Medulla oblongata (tissue), 1 donor: ENCODE measurements at regions not wholly inside any gene's neighbourhood (a gene's known extent, or its start where the extent isn't known, plus 50 kb on each side); places are given as distances from the start of the nearest gene placed in this dataset.

Experiments
- DNase-seq: peaks from one replicate; pipeline ENCODE4 v3.0.0-alpha.2; 2015; ENCODE audit errors: extremely low spot score

DNA sequence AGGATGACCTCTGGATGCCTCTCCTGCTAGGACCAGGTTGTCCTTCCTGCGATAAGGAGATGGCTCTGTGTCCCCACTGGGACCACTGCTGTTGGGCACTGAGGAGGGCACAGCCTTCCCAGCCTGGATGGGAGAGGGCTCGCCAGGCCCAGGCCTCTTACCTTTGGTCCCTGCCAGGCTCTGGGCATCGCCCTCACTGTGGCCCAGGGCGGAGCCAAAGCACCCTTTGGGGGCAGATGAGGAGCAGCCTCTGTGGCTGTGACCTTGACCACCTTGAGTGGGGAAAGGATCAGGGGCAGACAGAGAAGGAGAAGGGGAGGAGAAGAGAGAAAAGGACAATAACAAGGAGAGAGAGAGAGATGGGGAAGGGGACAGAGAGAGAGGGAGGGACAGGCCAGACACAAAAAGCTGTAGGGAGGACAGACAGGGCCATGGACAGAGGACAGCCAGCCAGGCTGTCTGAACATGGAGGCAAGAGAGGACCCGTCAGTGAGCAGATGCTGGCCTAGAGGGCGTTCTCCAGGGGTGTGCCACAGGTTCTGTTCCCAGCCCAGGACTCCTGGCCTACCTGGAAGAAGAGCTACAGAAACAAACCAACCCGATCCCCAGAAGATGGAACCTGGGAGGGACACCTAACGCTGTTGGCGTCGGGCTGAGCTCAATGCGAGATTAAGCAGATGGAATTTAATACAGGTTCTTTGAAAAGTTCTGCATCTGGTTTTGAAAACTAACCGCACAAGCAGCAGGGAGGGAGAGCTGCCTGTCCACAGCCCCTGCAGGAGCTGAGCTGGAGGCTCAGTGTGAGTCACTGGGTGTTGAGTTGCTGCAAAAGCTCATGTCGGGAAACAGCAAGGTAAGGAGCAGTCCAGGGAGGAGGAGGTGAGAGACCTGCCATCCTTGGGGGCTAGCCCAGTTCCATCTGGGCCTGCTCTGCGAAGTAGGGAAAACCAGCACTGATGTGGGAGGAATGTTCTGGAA lies 262.1 kb downstream of the PTPRU start:
- DNase-seq, result no peak

DNA sequence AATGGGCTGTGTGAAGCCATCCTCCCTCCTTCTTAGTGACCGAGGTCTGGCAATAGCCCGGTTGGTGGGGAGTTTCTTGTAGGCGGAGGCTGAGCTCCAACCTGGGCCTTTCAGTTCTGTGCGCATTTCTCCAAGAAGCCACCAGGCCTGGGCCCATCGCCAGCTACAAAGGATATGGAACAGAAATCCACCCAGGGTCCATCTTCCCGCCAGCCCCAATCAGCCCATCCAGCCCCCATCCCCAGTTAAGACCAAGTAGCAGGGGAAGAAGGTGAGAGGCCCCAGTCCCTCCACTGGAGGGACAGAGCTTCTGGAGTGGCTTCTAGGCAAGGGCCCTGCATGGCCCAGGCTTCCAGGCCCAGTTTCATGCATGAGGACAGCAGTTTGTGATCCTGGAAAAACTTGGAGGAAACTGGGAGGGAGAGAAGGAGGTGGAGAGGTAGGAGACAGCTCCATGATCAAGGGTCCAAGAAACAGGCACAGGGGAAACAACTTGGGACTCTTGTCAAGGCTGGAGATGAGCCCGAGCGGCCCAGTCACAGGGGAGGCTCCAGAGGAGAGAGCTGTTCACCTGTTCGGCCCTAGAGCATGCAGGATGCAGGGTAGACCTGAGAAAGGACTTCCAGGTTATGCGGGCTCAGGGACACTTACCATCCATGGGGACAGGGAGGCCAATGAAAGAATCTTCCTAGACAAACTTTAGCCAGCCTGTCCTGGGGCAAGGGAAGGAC lies 261.2 kb downstream of the PTPRU start:
- no peak for DNase-seq

DNA sequence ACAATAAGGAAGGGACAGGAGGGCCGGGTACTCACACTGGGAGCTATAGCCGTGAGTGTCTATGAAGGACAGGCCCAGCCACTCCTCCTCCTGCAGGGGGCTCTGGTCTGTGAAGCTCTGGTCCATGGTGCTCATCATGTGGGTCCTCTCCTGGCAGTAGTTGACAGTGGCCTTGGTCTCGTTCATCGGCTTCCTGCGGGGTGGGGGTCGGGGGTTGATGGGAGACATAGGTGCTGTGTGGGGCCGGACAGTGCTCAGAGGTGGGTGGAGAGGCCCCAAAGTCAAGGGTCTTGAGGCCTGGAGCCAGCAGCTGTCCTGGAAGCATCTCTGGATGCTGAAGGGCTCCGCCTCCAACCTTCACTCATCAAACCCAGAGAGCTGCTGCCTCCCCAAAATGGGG lies 260.4 kb downstream of the PTPRU start:
- DNase-seq, result no peak

DNA sequence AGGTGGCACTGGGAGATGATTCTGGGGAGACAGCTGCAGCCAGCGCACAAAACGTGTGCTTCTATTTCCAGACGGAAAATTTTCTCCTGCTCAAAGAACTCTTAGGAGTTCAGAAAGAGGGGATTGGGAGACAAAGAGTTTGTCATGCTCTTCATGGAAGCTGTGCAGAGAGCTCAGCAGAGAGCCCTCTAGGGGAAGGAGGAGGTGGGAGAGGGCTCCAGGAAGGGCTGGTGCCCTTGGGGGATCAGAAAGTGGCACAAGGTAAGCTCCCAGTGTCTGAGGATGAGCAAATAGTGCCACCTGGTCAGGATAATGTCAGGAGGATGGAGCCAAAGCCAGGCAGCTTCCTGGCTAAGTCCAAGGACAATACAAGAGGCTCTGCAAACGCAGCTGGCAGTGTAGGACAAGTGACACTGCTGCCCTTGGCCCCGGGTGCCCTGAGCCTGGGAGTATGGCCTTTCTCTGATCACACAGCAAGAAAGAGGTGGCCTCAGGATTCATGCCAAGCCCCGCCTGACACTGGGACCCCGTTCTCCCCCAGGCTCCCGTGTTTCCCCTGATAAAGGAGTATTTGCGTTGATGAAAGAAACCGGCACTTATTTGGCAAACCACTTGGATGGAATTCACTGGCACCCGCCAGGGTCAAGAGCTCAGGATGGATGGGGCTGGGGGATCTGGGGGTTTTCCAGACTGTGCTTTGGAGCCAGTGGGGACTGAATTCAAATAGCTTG lies 254.0 kb downstream of the PTPRU start:
- no peak for DNase-seq

DNA sequence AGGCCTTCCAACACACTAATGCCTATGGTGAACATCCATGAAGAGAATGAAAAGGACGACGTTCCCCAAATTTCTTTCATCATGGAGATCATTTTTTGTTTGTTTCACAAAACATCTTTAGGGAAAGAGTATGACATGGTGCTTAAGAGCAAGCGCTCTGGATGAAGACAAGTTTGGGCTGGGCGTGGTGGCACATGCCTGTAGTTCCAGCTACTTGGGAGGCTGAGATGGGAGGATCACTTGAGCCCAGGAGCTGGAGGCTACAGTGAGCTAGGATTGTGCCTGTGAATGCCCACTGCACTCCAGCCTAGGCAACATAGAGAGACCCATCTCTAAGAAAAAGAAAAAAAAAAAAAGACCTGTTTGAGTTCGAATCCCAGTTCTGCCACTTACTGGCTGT lies 253.1 kb downstream of the PTPRU start:
- DNase-seq, result no peak

DNA sequence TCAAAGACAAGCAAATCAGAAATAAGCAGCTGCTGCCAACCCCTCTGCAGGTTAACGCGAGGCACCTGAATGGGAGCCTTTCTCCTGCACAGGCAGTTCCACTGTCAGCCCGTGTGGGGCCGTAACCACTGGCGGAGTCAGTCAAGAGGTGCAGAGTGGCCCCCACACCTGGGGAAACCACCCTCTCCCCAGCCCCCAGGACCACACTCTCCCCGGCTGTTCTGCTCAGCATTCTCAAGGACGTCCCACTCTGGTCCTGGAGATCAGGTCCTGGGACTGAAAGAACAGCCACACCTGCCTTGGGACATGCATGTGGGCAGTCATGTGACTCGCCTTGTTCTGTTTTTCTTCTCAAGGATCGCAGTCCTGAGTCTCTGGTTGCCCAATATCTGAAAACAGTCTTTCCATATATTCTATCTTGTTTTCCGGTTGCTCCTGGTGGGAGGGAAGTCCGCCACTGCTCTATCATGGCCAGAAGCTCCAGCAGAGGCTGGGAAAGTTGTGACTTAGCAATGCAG lies 252.5 kb downstream of the PTPRU start:
- DNase-seq, result no peak

DNA sequence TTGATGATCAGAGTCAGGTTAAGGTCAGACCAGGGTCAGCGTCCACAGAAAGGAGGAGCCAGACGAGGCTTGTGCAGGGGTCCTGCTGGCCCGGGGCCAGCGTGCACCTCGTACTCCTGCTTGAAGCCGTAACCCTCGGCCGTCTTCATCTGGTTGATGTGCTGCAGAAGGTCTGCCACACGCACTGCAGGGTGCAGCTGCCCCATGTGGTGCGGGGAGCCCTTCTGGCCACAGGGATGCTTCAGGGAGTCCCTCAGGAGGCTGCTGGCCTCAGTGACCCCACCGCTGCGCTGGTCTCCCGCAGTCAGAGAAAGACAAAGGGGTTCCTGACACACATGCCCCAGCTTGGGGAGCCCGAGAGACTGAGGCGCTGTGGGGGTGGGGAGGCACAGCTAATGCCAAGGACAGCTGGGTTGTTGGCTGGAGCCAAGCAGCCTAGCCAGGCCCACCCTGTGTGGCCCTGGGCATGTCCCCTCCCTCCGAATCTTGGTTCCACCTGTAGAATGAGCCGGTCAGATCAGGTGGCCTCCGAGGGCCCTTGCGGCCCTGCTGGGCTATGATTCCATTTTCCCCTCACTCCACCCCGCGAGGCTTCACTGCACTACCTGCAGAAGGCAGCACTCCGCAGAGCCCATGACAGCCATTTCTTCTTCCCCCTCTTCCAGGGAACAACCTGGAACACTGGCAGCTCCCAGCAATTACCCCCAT lies 251.9 kb downstream of the PTPRU start:
- no peak for DNase-seq

DNA sequence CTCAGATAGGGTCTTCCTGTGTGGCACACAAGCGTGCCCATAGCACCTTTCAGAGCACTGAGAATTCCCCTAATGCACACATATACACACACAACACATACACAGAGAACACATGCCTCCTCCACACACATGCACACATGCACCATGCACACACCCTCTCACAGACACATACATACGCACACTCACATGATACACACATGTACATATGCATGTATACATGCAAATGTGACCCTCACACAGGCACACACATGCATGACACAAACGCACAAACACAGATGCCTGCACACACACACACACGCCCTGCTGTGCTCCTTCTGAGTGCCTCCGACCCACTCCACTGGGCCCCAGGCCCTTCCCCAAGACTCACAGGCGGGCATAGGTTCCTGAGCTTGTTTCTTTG lies 251.0 kb downstream of the PTPRU start:
- DNase-seq, result no peak

DNA sequence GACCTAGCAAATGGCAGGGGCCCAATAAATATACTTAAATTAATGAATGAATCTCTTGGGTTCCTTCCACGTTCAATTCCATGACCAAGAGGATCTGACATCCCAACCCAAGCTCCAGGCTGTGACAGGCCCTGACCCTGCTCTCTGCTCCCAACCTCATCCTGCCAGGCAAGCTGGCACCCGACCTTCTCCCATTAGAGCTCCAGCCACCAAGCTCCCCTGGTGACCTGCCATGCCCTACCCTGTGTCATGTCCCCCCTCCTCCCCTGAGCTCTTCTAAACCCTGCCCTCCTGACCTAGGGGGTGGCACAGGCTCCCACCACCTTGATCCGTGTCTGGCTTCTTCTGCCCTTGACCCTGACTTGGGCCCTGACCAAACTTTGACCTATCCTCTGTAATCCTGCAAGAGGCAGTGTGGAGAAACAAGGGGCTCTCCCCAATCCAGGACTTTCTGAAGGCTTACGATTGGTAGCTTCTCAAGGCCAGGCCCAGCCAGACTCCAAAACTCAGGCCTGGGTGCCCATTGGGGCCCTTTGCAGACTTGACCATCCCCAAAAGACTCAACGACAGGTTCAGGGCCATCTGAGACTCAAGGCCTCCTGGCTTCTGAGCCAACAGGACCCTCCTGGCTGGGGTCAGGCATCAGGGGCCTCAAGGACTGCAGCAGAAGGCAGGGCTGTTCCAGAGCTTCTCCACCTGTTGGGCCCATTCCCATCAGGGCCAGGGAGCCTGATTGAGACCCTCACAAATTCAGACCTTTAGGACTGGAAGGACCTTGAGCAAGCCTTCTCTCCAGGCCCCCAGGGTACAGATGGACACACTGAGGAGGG lies 249.0 kb downstream of the PTPRU start:
- DNase-seq, result no peak

DNA sequence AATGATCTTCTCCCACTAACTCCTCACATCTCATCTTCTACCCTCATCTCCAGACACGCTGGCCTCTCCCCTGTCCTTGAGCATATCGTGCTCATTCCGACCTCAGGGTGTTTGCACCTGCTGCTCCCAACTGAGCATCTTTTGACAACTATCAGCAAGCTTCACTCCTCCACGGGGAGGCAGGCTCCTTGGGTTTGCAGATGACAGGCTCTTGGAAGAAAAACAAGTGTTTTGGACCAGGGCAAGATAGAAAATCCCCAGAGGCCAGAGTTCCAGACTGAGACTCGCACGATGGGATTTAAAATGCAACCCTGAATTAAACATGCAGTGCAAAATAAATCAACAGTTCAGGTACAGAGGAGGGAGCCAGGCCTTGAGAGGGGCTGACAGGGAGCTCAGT lies 246.7 kb downstream of the PTPRU start:
- no peak for DNase-seq

DNA sequence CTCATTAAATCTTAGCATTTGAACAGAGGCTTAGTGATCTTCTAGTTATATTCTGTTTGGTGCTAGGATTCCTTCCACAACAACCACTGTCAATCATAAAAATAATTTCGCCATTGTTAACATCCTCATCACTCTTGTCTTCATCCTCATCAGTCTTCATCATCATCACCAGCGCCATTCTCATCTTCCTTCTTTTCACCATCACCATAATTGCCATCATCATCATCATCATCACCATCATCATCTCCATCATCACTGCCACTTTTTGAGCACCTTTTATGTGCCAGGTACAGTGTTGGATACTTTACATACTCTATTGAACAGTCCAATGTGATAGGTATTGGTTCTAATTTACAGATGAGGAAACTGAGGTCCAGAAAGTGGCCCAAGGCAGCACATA lies 245.7 kb downstream of the PTPRU start:
- DNase-seq, result no peak

DNA sequence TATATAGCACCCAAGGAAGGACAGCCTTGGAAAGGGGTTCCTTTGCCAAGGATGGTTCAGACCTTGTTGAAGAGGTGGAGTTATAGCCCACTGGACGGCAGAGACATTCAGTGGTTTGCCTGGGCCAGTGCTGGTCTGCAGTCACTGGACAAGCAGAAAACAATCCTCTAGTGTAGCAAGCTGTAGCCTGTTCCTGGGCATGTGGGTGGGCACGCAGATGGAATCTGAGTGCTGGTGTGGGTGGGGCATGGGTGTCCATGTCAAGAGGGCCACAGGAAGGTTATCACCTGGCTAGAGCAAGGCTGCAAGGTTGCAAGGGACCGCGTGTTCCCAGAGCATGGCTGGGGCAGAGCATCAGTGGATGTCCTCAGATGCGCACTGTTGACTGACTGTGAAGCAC lies 244.7 kb downstream of the PTPRU start:
- DNase-seq, result no peak

DNA sequence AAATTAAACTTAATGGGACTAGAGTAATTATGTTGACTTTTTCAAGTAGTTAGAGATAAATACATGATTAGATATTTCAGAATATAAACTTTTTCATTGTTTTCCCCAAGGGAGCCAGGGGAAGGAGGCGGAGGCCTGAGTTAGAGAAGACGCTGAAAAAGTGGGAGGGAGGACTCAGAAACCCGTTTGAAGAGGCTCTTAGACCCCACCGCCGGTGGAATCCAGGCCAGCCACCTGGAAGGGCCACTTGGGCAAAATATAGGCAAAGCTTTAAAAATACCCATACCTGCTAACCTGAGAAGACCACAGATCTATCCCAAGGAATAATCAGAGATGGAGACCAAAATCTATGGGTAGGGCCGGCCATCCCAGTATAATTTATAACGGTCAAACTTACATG lies 242.6 kb downstream of the PTPRU start:
- DNase-seq, result no peak

DNA sequence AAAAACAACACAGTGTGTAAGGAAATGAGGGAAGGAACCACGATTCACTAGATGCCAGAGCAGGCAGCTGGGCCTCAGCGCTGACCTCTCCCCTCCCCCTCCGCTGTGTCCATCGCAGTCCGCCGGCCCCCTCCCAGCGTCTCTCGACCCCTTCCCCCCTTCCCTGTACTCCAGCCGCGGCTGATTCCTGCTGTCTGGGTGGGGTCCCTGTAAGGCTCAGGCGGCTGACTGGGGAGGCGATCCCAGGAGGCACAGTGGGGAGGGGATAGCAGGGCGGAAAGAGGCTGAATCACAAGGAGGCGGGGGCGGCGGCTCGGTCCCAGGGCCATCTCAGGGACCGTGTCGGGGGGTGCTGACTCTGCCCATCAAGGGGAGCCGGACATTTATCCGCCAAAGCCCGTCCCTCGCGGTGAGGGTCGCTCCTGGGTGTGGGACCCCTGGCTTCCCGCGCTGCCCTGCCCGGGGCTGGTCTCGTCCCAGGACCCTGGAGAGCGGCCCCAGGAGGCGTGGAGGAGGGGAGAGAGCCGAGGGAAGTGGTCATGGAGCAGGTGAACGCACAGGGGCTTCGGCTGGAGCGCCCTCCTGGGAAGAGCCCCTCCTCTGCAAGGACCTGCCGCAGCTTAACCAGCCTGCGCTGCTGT lies 241.9 kb downstream of the PTPRU start:
- no peak for DNase-seq

DNA sequence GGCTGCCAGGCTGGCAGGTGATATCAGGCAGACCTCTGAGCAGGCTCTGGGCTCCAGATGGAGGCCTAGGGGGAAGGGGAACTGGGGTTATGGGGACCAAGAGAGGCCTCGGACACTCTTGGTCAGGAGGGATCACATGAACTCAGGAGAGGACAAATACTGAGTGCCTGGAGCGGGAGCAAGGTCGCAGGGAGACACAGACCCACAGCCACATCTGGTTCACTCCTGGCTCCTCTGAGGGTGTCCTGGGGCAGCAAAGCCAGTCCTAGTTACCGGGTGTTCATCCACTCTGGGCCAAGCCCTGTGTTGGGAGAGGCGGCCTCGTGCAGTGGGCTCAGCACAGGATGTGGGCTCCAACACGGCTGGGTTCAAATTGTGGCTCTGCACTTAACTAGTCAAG lies 239.0 kb downstream of the PTPRU start:
- DNase-seq, result no peak

DNA sequence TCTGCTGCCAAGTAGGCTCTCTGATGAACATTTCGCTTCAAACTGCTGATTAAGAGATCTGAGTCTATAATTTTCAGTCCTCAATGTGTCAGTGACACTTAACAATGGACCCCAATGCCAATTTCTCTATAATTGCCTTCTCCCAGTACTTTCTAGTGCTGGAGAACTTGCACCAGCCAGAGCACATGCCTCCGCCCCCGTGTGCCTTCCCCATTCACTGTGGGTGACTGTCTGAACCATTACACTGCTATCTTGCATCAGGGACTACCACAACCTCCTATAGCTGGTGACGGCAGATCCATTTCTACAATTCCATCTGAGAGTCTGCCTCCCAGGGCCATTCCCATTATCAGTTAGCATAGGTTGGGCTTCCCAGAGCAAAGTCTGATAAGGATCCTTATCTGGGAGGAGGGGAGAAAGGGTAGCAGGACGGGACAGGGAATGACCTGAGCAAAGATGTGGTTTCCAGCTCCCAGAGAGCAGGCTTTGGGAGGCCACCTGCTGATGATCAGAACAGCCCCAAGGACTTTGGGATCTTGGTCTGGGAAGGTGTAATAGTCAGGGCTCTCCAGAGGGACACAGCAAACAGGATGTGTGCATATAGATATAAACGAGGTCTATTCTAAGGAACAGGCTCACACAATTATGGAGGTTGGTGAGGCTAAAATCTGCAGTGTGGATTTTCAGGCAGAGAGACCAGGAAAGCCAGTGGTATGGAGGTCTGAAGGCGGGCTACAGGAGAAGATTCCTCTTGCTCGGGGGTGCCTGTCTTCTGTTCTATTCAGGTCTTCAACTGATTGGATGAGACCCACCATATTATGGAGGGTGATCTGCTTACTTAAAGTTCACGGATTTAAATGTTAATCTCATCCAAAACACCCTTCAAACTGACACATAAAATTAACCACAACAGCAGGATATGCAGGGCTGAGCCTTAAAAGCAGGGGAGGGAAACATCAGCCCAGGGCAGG lies 238.2 kb downstream of the PTPRU start:
- DNase-seq, result no peak

DNA sequence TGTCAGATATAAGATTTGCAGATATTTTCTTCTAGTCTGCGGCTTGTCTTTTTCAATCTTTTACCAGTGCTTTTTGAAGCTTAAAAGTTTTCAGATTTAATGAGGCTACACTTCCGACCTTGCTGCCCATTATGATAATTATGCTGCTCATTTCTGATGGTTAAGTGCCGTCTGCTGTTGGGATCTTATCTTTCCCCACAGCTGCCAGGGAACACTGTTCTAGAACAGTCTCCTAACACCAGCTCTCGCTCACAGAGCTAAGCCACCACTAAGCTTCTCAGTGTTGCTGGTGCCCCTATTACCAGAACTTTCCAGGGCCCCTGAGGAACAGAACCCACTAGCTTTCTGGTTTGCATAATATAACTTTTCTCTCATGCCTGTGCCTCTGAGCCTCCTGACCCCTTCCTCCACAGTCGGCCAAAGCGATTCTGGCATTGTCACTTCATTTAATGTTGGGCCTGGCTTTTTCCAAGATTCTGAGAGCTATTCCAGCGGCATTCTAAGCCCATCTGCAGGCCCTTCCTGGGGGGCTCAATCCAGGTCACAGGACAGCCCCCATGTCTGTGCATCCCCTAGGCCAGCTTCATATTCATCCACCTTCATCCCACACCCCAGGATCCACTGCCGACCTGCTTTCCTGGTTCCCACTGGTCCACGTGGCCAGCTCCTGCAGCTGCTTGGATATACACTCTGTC lies 237.0 kb downstream of the PTPRU start:
- no peak for DNase-seq
